Fibroblast of pulmonary artery (primary cell): ENCODE measurements at regions not wholly inside any gene's neighbourhood (a gene's known extent, or its start where the extent isn't known, plus 50 kb on each side); places are given as distances from the start of the nearest gene placed in this dataset.

Experiments used
- DNase-seq: peaks from one replicate; pipeline ENCODE4 v3.0.0-alpha.2; 2010; ENCODE audit warnings: low read depth
- H3K4me3 ChIP-seq: replicated peaks from 2 replicates; pipeline ENCODE4 v1.5.1; 2011; ENCODE audit warnings: low read depth, mild to moderate bottlenecking, control low read depth, low read length, moderate library complexity
- CTCF ChIP-seq: IDR thresholded peaks from 2 replicates; pipeline ENCODE4 v1.5.1; 2011; ENCODE audit warnings: mild to moderate bottlenecking, control low read depth, low read length, inconsistent platforms; ENCODE audit errors: missing control alignments

GRCh38 chr9:107431461-107431860 is 58.1 kb downstream of the KLF4 start:
- TF ChIP-seq CTCF: no peak
- no peak for DNase-seq
- H3K4me3 ChIP-seq: no peak overlapping the region

- no peak overlapping the region for H3K4me3 ChIP-seq
- TF ChIP-seq CTCF: no peak
- DNase-seq: no peak
Measured at GRCh38 chr9:107430071-107430470, 59.5 kb downstream of the KLF4 start.

- DNase-seq: no peak
- no peak for TF ChIP-seq CTCF
- no peak overlapping the region for H3K4me3 ChIP-seq
Measured at GRCh38 chr9:107426126-107426525, 63.4 kb downstream of the KLF4 start.

- H3K4me3 ChIP-seq: peak overlapping the region; percentile 5
- DNase-seq: peak; percentile 76
- peak; percentile 87 for TF ChIP-seq CTCF
Measured at GRCh38 chr9:107425101-107426025, 64.2 kb downstream of the KLF4 start.

GRCh38 chr9:107423540-107423939 is 66.0 kb downstream of the KLF4 start:
- DNase-seq: no peak
- no peak for TF ChIP-seq CTCF
- no peak overlapping the region for H3K4me3 ChIP-seq

- peak; percentile 66 for TF ChIP-seq CTCF
- H3K4me3 ChIP-seq: no peak overlapping the region
- peak; percentile 75 for DNase-seq
Measured at GRCh38 chr9:107422189-107423185, 67.1 kb downstream of the KLF4 start.
